ENCODE measurements at regions not wholly inside any gene's neighbourhood (a gene's known extent, or its start where the extent isn't known, plus 50 kb on each side); places are given as distances from the start of the nearest gene placed in this dataset.

- TF ChIP-seq, protein P1, sequence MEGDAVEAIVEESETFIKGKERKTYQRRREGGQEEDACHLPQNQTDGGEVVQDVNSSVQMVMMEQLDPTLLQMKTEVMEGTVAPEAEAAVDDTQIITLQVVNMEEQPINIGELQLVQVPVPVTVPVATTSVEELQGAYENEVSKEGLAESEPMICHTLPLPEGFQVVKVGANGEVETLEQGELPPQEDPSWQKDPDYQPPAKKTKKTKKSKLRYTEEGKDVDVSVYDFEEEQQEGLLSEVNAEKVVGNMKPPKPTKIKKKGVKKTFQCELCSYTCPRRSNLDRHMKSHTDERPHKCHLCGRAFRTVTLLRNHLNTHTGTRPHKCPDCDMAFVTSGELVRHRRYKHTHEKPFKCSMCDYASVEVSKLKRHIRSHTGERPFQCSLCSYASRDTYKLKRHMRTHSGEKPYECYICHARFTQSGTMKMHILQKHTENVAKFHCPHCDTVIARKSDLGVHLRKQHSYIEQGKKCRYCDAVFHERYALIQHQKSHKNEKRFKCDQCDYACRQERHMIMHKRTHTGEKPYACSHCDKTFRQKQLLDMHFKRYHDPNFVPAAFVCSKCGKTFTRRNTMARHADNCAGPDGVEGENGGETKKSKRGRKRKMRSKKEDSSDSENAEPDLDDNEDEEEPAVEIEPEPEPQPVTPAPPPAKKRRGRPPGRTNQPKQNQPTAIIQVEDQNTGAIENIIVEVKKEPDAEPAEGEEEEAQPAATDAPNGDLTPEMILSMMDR (IDR thresholded peaks at IDR 0.05) = no peak
- TF ChIP-seq POLR2A (IDR thresholded peaks at IDR 0.05; ENCODE audit: low read depth) = no peak
Measured at GRCh38 chr16:73616770-73617169, 568.8 kb upstream of the ZFHX3 start.
